Islet of Langerhans (tissue), 1 donor: ENCODE measurements at regions not wholly inside any gene's neighbourhood (a gene's known extent, or its start where the extent isn't known, plus 50 kb on each side); places are given as distances from the start of the nearest gene placed in this dataset.

ENCODE experiments used
- FAIRE-seq: peaks from one replicate; lab custom pipeline; 2011; peaks lifted over from hg19 to GRCh38; lab: Jason Lieb, UNC

GRCh38 chr10:111354859-111355258, 278.0 kb downstream of the ADRA2A start:
- no peak for FAIRE-seq

- FAIRE-seq, result no peak
Observed at GRCh38 chr10:111356571-111356970, 279.7 kb downstream of the ADRA2A start.

- peak; percentile 33 for FAIRE-seq
Observed at GRCh38 chr10:111357859-111358258, 281.0 kb downstream of the ADRA2A start.

GRCh38 chr10:111360260-111360925, 283.6 kb downstream of the ADRA2A start:
- FAIRE-seq, result peak; percentile 93

GRCh38 chr10:111367531-111367930, 290.7 kb downstream of the ADRA2A start:
- no peak for FAIRE-seq

- FAIRE-seq, result no peak
Observed at GRCh38 chr10:111370101-111370500, 293.3 kb downstream of the ADRA2A start.

- no peak for FAIRE-seq
Observed at GRCh38 chr10:111373696-111374095, 296.9 kb downstream of the ADRA2A start.

GRCh38 chr10:111379534-111380187, 302.8 kb downstream of the ADRA2A start:
- FAIRE-seq, result no peak

GRCh38 chr10:111384556-111384955, 307.7 kb downstream of the ADRA2A start:
- FAIRE-seq, result no peak

- no peak for FAIRE-seq
Observed at GRCh38 chr10:111390813-111391563, 314.2 kb downstream of the ADRA2A start.

GRCh38 chr10:111392159-111392558, 315.3 kb downstream of the ADRA2A start:
- FAIRE-seq, result no peak

GRCh38 chr10:111392910-111393309, 316.1 kb downstream of the ADRA2A start:
- no peak for FAIRE-seq

- no peak for FAIRE-seq
Observed at GRCh38 chr10:111410740-111411139, 333.9 kb downstream of the ADRA2A start.

GRCh38 chr10:111425459-111425858, 348.6 kb downstream of the ADRA2A start:
- no peak for FAIRE-seq

- no peak for FAIRE-seq
Observed at GRCh38 chr10:111429288-111430028, 352.6 kb downstream of the ADRA2A start.

- FAIRE-seq, result no peak
Observed at GRCh38 chr10:111430070-111430469, 353.2 kb downstream of the ADRA2A start.

- no peak for FAIRE-seq
Observed at GRCh38 chr10:111432588-111432987, 355.8 kb downstream of the ADRA2A start.

- FAIRE-seq, result no peak
Observed at GRCh38 chr10:111435871-111436270, 359.0 kb downstream of the ADRA2A start.

- FAIRE-seq, result no peak
Observed at GRCh38 chr10:111439034-111439842, 362.4 kb downstream of the ADRA2A start.

- FAIRE-seq, result no peak
Observed at GRCh38 chr10:111440501-111440900, 363.7 kb downstream of the ADRA2A start.

- FAIRE-seq, result no peak
Observed at GRCh38 chr10:111445667-111446066, 368.8 kb downstream of the ADRA2A start.

GRCh38 chr10:111446966-111447365, 370.1 kb downstream of the ADRA2A start:
- FAIRE-seq, result no peak
